Sigmoid colon (tissue), 4 donors: ENCODE measurements at regions not wholly inside any gene's neighbourhood (a gene's known extent, or its start where the extent isn't known, plus 50 kb on each side); places are given as distances from the start of the nearest gene placed in this dataset.

ENCODE experiments used
- EP300 ChIP-seq, 4 donors: sonication (generic); formaldehyde crosslinking; IDR thresholded peaks; one replicate each; pipeline ENCODE4 v1.6.1; 2017; ENCODE audit warnings: antibody characterized with exemption in 4 of 4
- POLR2A ChIP-seq, 2 donors: fragments of 450-650 bp; IDR thresholded peaks; one replicate each; pipeline ENCODE4 v1.6.1; 2016; ENCODE audit warnings: antibody characterized with exemption in 2 of 2, mild to moderate bottlenecking in 2 of 2, moderate library complexity in 2 of 2
- POLR2AphosphoS5 ChIP-seq, 4 donors: sonication (generic); formaldehyde crosslinking; IDR thresholded peaks; one replicate each; pipeline ENCODE4 v1.6.1; 2017; ENCODE audit warnings: antibody characterized with exemption in 4 of 4
- TF ChIP-seq, protein P1 (sequence below), 4 experiments: fragments of 450-650 bp in 3 of 4; fragments of 200-600 bp in 1 of 4; IDR thresholded peaks; one replicate each; pipeline ENCODE4 v1.5.1; 2016 to 2019; ENCODE audit warnings: antibody characterized with exemption in 4 of 4, mild to moderate bottlenecking in 3 of 4, moderate library complexity in 2 of 4

DNA sequence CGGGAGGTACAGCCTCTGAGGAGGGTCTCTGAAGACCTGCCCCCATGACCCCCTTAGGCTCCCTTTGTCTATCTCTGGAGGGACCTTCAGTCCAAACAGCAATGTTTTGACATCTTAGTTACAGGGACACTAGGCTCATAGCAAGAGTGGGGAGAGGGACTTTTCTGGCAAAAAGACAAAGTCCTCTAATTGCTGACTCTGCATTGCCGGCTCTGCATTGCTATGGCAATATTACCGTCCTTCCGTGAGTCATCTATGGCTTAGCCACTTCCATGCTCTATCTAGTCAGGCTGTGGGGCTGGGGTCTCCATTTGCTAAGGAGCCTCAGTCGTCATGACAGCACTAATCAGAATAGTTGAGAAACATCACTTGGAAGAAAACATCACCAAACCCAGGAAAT lies 952.6 kb downstream of the KCNMA1 start:
- TF ChIP-seq, protein P1, sequence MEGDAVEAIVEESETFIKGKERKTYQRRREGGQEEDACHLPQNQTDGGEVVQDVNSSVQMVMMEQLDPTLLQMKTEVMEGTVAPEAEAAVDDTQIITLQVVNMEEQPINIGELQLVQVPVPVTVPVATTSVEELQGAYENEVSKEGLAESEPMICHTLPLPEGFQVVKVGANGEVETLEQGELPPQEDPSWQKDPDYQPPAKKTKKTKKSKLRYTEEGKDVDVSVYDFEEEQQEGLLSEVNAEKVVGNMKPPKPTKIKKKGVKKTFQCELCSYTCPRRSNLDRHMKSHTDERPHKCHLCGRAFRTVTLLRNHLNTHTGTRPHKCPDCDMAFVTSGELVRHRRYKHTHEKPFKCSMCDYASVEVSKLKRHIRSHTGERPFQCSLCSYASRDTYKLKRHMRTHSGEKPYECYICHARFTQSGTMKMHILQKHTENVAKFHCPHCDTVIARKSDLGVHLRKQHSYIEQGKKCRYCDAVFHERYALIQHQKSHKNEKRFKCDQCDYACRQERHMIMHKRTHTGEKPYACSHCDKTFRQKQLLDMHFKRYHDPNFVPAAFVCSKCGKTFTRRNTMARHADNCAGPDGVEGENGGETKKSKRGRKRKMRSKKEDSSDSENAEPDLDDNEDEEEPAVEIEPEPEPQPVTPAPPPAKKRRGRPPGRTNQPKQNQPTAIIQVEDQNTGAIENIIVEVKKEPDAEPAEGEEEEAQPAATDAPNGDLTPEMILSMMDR (IDR thresholded peaks at IDR 0.05), result no peak
- TF ChIP-seq POLR2A (IDR thresholded peaks at IDR 0.05) (no peak), EP300 (IDR thresholded peaks at IDR 0.05) (no peak), POLR2AphosphoS5 (IDR thresholded peaks at IDR 0.05) (no peak)
